ENCODE measurements at regions not wholly inside any gene's neighbourhood (a gene's known extent, or its start where the extent isn't known, plus 50 kb on each side); places are given as distances from the start of the nearest gene placed in this dataset.

DNA sequence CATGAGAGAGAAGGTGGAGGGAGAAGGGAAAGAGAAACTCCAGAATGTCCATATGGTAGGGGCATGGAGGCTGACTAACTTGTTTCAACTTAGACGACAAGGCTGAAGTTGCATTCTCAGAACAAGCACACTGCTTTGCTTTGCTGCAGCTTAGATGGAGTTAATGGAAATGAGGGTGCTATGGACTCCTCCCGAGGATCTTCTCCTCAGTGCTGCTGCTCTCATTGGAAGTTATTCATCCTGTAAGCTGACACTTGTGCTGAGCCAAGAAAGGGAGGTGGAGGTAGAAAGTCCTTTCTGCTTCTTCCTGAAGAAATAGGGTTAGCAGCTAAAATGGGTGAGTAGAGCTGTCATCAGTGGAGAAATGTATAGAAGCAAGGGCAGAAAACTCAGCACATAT, 215.3 kb downstream of the SEC16B start:
- intact Hi-C loops (cut with DNase I), result no loop called here
- DNase-seq (ENCODE audit: missing footprints) (no peak), ATAC-seq (no peak)

DNA sequence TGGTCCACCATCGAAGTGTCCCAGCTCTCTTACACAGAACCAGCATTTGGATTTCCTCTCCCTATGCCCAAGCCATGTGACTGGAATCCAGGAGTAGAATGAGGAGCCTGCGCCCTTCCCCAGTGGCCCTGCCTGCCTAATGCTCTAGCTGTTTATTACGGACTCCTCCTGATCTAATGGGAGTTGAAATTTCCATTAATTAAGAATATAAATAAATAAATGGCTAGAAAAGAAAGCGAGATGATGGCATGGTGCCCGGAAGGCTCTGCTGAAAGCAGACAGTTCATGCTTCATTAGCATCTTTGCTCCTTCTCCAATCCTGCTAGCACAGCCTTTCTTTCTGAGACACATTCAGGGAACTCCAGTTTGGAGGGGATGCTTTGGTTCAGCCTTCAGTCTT, 216.2 kb downstream of the SEC16B start:
- DNase-seq (ENCODE audit: missing footprints) (no peak), ATAC-seq (no peak)
- intact Hi-C loops (cut with DNase I), result no loop called here

DNA sequence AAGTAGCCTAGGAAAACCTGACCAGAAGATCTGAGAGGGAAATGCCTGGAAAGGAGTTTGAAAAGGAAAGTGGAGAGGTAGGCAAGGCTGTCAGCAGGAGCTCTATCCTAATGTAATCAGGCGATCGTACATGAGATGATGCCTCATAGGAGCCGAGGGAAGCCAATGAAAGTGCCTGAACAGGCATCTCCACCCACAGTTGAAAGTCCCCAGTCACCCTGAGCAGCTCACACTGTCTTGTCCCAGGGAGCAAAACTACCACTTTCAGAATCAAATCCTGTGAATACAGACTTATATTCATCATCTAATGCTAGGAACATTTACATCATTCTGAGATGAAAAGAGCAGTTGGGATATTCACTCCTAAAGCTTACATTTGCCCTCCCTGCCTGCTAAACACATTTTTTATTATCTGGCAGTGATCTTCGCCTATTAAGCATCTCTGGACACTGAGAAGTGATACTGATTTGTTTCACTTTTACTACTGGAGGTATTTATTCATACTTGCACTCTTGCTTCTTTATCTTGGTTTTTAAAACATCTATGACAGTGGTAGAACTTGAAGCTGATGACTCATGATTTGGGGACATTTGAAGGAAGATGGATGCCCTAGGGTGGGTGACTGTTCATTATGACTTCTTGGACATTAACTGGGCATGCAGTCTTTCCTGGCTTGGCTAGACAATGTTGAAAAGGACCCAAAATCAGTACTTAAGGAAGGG, 221.6 kb downstream of the SEC16B start:
- intact Hi-C loops (cut with DNase I), result no loop called here
- no peak for DNase-seq (ENCODE audit: missing footprints)
- no peak for ATAC-seq

DNA sequence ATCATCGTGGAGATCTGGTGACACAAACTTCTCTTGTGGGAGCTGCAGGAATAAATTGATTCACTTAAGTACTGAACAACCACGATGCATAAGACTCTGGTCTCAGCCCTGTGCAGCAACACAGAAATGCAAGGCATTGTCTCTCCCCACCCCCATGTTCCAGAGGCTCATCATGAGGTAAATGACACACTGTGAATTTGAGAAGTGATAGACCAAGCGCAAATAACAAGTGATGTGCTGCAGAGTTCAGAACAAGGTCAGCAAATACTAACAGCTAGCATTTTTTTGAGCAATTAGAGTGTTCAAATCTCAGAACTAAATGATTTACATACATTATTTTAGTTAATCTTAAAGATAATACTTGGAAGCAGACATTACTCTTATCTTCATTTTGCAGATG, 223.7 kb downstream of the SEC16B start:
- DNase-seq (ENCODE audit: missing footprints), result no peak

DNA sequence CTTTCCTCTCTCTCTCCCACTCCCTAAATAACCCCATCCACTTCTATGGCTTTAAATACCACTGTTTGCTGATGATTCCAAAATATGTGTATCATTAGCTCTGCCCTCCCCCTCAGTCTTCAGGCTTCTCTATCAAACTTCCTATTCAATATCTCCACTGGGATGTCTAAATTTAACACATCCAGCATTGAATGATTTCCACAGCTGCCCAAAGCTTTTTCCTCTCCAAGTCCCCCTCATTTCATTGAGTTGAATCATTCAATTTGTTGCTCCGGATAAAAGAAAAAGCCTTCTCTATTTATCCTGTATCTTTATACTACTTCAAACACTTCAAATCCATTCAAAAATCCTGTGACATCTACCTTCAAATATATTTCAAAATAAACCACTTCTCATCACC, 225.0 kb downstream of the SEC16B start:
- DNase-seq (ENCODE audit: missing footprints), result no peak
- intact Hi-C loops (cut with DNase I), result no loop called here
- no peak for ATAC-seq

More for the DNA sequence above, 223.7 kb downstream of the SEC16B start:
- no peak for ATAC-seq
- intact Hi-C loops (cut with DNase I), result no loop called here

DNA sequence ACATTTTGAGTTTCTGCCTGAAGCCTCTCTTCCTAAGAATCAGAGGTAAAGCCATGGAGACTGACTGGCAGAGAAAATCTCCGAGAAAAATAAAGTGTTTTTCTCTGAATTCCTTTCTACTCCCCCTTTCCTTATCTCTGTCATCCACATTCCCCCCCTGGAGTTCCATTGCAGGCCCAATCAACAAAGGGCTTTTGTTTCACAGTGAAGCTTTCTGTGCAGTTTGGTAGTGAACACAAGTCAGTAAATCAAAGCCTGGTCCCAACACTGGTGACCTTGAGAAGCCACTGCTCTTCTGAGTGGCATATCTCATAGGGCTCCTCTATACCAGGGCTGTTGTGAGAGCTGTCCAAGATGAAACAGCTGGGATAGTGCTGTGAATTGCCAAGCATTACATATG, 228.4 kb downstream of the SEC16B start:
- DNase-seq (ENCODE audit: missing footprints) (no peak), ATAC-seq (no peak)
- intact Hi-C loops (cut with DNase I), result no loop called here

DNA sequence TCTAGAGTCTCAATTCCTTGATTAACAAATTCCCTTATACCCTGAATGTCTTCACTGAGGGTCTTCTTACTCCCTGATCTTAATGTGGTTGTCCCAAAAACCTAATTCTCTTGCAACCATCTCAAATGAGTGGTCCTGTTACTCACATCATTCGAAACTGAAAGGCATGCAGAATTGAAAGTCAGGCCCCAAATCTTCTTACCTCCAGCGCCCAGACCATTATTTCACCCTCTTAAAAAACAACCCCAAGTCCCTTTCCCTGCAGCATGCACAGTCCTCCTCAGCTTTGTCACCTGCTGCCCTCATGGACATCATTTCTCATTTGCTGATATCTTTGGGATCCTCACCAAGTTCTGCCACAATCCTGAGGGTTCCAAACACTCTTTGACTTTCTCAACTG, 230.1 kb downstream of the SEC16B start:
- intact Hi-C loops (cut with DNase I), result no loop called here
- ATAC-seq, result no peak
- DNase-seq (ENCODE audit: missing footprints), result no peak

DNA sequence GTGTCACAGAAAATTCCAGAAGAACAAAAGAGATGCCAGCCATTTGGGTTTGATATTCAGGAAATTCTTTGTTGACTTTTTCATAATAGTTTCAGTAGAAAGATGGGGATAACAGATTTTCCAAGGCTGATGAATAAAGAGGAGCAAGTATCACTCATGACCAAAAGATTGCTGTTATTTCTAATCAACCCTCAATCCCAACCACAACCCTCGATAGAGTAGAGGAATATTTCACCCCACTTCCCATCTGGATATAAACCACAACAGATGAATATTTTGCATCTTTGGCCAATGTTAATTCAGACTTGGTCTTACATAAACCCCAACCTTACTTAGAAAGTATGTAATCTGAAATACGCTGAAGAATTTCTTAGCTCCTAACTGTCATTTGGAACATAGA, 232.4 kb downstream of the SEC16B start:
- ATAC-seq, result no peak
- intact Hi-C loops (cut with DNase I), result no loop called here
- DNase-seq (ENCODE audit: missing footprints), result no peak

DNA sequence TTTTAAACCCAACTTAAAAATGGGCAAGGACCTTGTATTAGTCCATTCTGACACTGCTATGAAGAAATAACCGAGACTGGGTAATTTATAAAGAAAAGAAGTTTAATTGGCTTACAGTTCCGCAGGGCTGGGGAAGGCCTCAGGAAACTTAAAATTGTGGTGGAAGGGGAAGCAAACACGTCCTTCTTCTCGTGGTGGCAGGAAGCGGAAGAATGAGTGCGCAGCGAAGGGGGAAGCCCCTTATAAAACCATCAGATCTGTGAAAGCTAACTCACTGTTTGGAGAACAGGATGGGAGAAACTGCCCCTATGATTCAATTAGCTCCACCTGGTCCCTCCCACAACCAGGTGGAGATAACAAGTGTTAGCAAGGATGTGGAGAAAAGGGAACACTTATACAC, 237.7 kb downstream of the SEC16B start:
- intact Hi-C loops (cut with DNase I), result no loop called here
- no peak for DNase-seq (ENCODE audit: missing footprints)
- no peak for ATAC-seq

DNA sequence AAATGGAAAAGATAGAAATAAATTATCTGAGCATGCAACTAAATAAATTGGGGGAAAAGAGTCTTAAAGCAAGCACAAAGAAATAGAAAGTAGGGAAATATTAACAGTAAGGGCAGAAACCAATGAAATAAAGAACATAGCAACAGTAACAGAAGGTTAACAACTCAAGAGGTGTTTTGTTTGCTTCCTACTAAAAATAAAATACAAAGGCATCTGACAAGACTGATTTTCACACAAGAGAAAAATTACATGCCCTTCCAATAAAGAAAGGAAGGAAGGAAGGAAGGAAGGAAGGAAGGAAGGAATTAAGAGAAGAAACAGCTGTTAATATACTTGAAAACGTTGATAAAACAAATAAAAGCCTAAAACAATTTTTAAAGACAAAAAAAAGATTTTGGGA, 240.2 kb downstream of the SEC16B start:
- DNase-seq (ENCODE audit: missing footprints), result no peak
- intact Hi-C loops (cut with DNase I), result no loop called here
- no peak for ATAC-seq

DNA sequence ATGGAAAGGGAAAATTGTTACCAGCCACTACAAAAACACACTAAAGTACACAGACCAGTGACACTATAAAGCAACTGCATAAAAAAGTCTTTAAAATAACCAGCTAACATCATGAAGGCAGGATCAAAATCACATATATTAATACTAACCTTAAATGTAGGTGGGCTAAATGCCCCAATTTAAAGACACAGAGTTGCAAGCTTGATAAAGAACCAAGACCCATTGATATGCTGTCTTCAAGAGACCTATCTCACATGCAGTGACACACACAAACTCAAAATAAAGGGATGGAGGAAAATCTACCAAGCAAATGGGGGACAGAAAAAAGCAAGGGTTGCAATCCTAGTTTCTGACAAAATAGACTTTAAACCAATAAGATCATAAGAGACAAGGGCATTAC, 246.3 kb downstream of the SEC16B start:
- ATAC-seq (no peak), DNase-seq (ENCODE audit: missing footprints) (no peak)
- intact Hi-C loops (cut with DNase I), result no loop called here

DNA sequence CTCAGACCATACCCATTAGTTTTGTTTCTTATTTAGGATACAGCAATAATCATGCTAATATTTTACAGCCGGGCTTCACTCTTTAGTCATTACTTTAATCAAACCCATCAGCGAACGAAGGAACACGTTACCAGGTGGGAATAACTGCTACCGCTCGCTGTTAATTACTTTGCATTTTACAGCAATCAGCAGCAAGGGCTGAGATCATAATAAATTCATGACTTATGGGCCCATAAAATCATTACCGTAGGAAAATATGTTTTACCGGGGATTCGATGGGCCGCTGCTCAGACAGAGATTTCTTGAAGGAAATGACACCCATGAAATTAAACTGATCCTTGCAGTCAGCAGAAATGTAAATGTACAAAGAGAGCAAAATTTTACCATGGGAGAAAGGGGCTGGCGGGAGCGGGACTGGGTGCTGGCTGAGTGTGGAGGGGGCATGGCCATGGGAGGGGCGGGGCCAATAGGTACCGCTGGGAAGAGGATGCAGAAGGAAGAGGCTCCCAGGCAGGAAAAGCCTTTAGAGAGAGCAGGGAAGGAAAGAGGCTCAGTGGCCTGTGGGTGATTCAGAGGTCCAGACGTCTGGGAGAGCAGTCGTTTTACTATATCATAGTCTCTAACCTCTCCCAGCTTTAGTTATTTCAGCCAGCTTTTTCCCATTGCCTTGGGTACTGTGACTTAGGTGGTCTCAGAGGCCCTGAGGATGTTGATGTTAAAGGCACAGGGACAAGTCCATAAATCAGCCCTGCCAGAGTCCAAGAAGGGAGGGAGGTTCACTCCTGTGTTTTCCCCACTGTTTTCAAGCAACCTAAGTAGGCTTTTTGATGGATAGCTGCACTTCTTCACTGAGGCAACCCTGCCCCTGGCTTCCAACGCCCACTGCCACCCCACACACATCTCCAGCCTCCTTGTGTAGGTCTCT, 258.9 kb downstream of the SEC16B start:
- intact Hi-C loops (cut with DNase I), result no loop called here

DNA sequence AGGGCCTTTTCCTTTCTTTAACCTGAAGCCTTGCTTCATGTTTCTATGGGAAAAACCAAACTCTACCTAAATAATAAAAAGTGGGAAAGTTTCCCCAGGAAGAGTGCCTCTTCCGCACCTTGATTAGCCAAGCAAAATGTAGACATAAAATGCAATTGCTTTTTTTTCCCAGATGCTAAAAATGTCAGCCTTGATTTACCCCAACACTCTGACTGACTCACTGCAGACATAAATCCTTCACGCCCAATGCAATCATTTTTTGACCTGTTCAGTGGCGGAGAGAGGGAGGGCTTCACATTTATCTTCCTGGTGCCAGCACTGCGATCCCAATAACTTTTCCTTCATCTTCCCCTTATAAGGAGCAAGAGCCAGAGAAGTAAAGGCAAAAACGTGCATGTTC, 261.5 kb downstream of the SEC16B start:
- no peak for DNase-seq (ENCODE audit: missing footprints)
- intact Hi-C loops (cut with DNase I), result no loop called here
- ATAC-seq, result no peak

More for the DNA sequence above, 258.9 kb downstream of the SEC16B start:
- ATAC-seq, result no peak
- no peak for DNase-seq (ENCODE audit: missing footprints)

DNA sequence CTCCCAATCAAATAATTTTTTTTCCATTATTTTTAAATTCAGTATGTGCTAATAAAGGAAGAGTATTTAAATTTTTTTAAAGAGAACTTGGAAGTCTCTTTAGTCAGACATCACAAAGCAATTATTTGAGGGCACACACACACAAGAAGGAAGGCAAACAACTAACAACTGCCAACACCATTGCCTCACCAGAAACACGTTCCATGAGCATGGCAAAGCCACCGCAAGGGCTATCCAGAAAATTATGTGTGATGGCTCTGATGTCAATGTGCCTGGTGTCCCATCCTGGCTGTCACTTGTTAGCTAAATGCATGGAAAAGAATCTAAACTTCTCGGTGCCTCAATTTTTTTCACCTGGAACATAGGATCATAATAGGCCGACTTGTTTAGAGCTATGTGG, 262.9 kb downstream of the SEC16B start:
- no peak for DNase-seq (ENCODE audit: missing footprints)
- no peak for ATAC-seq
- intact Hi-C loops (cut with DNase I), result no loop called here

DNA sequence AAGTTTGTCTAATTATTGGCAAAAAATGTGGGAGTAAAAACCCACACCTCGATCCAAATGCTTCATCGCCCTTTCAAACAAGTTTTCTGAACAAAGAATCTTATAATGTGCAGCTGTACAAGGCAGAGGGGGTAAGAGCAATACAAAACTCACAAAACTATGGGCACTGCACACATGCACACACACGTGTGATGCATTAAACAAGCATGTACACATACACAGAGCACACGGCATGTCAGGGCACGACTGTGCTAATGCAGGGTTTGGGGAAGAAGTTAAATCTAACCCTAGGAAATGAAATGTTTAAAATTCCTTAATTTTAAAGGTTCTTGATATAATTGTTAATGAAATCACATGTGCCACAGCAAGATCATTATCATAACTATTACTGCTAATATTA, 264.0 kb downstream of the SEC16B start:
- intact Hi-C loops (cut with DNase I), result no loop called here
- DNase-seq (ENCODE audit: missing footprints), result no peak
- no peak for ATAC-seq

DNA sequence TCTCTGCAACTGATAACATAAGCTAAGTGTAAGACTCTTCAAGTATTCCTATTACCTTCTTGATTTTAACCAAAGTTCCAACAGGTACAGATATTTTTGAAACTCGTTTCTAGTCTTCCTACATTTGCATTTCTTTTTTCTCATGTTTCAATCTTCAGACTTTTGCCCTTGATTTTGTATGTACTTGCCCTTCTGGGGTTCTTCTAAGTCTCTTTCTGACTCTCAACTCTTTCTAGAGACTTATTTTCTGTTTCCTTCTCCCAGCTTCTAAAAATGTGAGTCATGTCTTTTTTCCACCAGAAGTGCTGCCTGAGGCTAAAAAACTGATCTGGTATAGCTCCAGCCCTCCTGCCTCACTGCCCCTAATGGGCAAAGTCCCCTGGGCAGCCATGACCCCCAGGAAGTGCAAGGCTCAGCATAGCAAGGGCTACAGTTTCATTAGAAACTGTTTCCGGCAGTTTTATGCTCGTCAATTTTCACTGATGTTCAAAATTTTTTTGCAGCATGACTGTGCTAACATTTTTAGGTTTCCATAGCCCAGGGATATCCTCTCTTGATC, 265.9 kb downstream of the SEC16B start:
- no peak for ATAC-seq
- intact Hi-C loops (cut with DNase I), result no loop called here
- no peak for DNase-seq (ENCODE audit: missing footprints)

DNA sequence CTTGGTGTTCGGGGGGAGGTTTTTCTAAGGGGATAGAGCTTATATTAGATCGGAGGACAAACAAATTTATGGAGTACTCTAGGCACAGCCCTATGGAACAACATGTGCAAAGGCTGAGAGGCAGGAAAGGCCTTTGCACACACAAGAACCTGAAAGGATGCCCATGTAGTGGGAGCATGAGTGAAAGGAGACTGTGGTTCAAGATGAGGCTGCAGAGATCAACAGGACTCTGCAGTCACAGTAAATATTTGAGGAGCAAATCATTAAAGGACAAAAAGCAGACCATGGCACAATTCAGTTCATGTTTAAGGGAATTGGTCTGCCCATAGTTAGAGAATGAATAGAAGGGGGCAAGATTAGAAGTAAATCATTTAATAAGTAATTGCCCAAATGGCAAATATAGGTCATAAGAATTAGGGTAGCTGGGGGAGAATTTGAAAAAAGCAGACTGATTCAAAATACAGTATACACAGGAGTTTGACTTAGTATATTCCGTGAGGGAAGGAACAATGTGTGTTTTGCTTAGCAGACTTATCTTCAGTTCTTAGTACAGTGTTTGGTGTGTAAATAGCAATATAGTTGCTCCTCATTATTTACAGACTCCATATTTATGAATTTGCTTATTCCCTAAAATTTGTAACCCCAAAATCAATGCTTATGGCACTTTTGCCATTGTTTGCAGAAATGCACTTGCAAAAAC, 268.1 kb downstream of the SEC16B start:
- ATAC-seq (no peak), DNase-seq (ENCODE audit: missing footprints) (no peak)
- intact Hi-C loops (cut with DNase I), result no loop called here

DNA sequence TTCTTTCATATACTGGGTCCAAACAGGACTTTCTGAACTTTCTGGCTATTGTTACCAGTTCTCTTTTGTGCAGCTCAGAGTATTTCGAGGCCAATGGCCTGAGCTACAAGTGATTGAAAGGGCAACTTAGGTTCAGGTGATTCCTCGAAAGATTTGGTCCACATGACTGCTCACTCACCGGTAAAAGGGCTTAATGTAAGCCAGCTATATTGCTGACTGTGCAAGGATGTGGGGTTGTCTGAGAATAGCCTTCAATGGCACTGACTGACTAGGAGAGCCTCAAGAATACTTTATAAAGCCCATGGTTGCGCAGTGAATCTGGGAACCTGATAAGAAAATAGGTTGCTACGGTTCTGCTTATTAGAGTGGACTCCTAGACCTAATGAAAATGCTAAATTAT, 269.0 kb downstream of the SEC16B start:
- DNase-seq (ENCODE audit: missing footprints), result no peak
- intact Hi-C loops (cut with DNase I), result no loop called here
- ATAC-seq, result no peak

DNA sequence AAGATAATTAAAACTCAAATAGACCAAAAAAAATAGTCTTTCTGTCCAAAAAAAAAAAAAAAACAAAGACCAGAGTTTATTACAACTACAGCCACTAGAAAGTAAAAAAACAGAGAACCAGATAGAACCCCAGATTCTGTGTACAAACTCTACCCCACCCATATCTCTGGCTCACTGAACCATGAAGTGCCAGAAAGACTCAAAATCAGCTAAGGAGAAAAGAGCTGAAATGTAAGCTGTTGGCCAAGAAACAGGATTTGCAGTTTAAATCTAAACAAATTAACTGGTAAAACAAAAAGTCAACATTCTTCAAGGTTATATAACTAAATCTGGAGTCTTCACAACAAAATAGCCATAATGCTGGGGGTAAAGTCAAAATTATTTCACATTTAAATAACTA, 278.9 kb downstream of the SEC16B start:
- DNase-seq (ENCODE audit: missing footprints) (no peak), ATAC-seq (no peak)
- intact Hi-C loops (cut with DNase I), result no loop called here

DNA sequence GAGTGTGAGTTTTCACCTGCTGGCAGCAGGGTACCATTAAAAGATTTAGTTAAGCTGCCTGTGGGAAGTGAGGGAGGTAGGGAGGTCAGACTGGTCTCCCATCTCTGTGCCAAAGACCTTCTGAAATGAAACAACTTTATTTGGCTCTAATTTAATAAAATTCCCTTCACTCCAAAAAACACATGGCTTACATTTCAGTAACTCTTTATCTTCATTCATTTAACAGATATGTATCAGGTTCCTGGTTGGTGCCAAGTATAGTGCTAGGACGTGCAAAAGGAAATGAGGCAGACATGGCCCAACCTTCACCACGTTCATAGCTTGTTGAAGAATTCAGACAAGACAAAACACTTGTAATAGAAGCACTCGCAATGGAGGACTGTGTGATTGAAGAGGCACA, 282.3 kb downstream of the SEC16B start:
- ATAC-seq, result no peak
- DNase-seq (ENCODE audit: missing footprints), result no peak
- intact Hi-C loops (cut with DNase I), result no loop called here
